T-cell (primary cell): ENCODE measurements at regions not wholly inside any gene's neighbourhood (a gene's known extent, or its start where the extent isn't known, plus 50 kb on each side); places are given as distances from the start of the nearest gene placed in this dataset.

Experiments
- ATAC-seq, 4 experiments: fragments of 200-7000 bp in 3 of 4; fragments of 150-1000 bp in 1 of 4; cut with Tn5 transposase; replicated peaks in 1 of 4; 1 replicate in 3 of 4; 2 replicates in 1 of 4; pipeline ENCODE4 v1.10.0; 2021; ENCODE audit warnings: moderate library complexity in 3 of 4, mild to moderate bottlenecking in 2 of 4, moderate number of reproducible peaks in 1 of 4
- CTCF ChIA-PET, 2 donors: fragments of 300-600 bp; sonication (Branson Sonifier 250); formaldehyde crosslinking; loops; one replicate each; lab custom pipeline; 2022; ENCODE audit warnings: antibody characterized with exemption in 2 of 2; lab: Charles Lee
- POLR2A ChIA-PET, 2 donors: fragments of 300-600 bp; sonication (Branson Sonifier 250); formaldehyde crosslinking; loops; one replicate each; lab custom pipeline; 2022; ENCODE audit warnings: antibody characterized with exemption in 2 of 2; lab: Charles Lee
- DNase-seq, 35 experiments: peaks; one replicate each; pipeline versions ENCODE4 v3.0.0 to v3.0.0-alpha.2; 2013 to 2023
- H3K27ac ChIP-seq: one replicate; pipeline ENCODE4 v1.5.1; 2013; ENCODE audit warnings: low read length
- H3K27me3 ChIP-seq, 2 experiments: replicated peaks in 1 of 2; 1 replicate in 1 of 2; 2 replicates in 1 of 2; pipeline versions ENCODE4 v1.6.1 to v1.7.0; 2013; ENCODE audit warnings: low read length in 1 of 2, mixed read lengths in 1 of 2; ENCODE audit not compliant: control insufficient read depth in 2 of 2, insufficient read depth in 2 of 2; ENCODE audit errors: extremely low read depth in 1 of 2
- H3K36me3 ChIP-seq, 2 donors: 1 replicate in 1 of 2; 2 replicates in 1 of 2; pipeline versions ENCODE4 v1.6.1 to v1.7.0; 2013; ENCODE audit warnings: low read length in 1 of 2; ENCODE audit not compliant: control insufficient read depth in 2 of 2, insufficient read depth in 1 of 2; ENCODE audit errors: extremely low read depth in 1 of 2
- H3K4me1 ChIP-seq, 2 experiments: 1 replicate in 1 of 2; 2 replicates in 1 of 2; pipeline versions ENCODE4 v1.6.1 to v1.7.0; 2013; ENCODE audit warnings: low read length in 2 of 2, mixed read lengths in 1 of 2; ENCODE audit not compliant: insufficient read depth in 2 of 2, control insufficient read depth in 1 of 2; ENCODE audit errors: extremely low read depth in 1 of 2
- H3K4me3 ChIP-seq, 2 donors: 1 replicate in 1 of 2; 2 replicates in 1 of 2; pipeline versions ENCODE4 v1.5.1 to v1.7.0; 2013; ENCODE audit warnings: mild to moderate bottlenecking in 2 of 2, low read length in 1 of 2, moderate library complexity in 1 of 2; ENCODE audit not compliant: control insufficient read depth in 1 of 2; ENCODE audit errors: extremely low read depth in 1 of 2
- H3K9me3 ChIP-seq: 2 replicates; pipeline ENCODE4 v1.7.0; 2013
- H3K27ac Mint-ChIP-seq, 2 donors: one replicate each; pipeline ENCODE4 v1.8.0; 2020 to 2021; ENCODE audit warnings: mild to moderate bottlenecking in 2 of 2, mixed read lengths in 2 of 2
- H3K27me3 Mint-ChIP-seq, 2 donors: one replicate each; pipeline ENCODE4 v1.8.0; 2021 to 2022; ENCODE audit warnings: mixed read lengths in 2 of 2
- H3K36me3 Mint-ChIP-seq: one replicate; pipeline ENCODE4 v1.8.0; 2021; ENCODE audit warnings: mixed read lengths
- H3K4me1 Mint-ChIP-seq, 3 donors: one replicate each; pipeline ENCODE4 v1.8.0; 2020 to 2022; ENCODE audit warnings: mixed read lengths in 3 of 3, mild to moderate bottlenecking in 1 of 3
- H3K4me3 Mint-ChIP-seq, 3 donors: one replicate each; pipeline ENCODE4 v1.8.0; 2020 to 2022; ENCODE audit warnings: mild to moderate bottlenecking in 3 of 3, mixed read lengths in 3 of 3, moderate library complexity in 3 of 3
- H3K9me3 Mint-ChIP-seq, 3 donors: one replicate each; pipeline ENCODE4 v1.8.0; 2020 to 2022; ENCODE audit warnings: mixed read lengths in 3 of 3
- WGBS: methylation state at CpG from one replicate; pipeline ENCODE4 v1.1.5; 2013; ENCODE audit warnings: missing lambda C conversion rate; ENCODE audit not compliant: insufficient coverage; 5-methylcytosine and 5-hydroxymethylcytosine counted together

DNA sequence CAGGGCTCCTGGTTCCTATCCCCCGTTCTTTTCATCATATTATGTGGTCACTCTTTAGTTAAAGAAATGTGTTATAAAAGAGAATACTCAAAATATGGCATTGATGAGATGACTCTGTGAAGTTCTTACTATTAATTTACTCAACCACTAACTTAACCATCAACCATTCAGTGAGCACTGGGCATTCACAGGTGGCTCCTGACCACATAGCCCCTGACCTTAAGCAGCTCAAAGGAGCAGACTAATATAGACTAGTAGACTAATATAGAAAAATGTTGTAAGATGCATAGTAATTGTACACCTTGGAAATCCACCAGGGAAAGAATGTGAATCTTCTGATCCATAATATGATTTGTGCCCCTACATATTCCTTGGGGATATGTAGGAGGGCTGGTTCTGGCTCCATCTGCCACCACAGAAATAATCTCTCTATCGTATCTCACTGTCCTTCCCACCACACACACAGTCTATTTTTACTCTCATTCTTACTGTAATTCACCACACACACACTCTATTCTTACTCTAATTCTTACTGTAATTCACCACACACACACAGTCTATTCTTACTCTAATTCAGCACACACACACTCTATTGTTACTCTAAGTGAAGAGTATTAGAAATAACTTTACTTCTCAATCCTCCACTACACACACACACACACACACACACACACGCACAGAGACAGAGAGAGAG, 188.9 kb upstream of the ITGA4 start:
- ATAC-seq (no peak), DNase-seq (no peak)
- Mint-ChIP-seq H3K4me1 (peaks cover 41 to 50% (median 46%) of the 10 kb centered on the region in 3 donors), H3K27ac (no peak overlapping the region), H3K27me3 (no peaks in the 10 kb centered on the region), H3K4me3 (no peak overlapping the region), H3K9me3 (peaks cover 0 to 4% (median 2%) of the 10 kb centered on the region in 3 donors), H3K36me3 (peaks cover 22% of the 10 kb centered on the region)
- no peak overlapping the region for H3K27ac ChIP-seq
- 71% methylated on average over 1 of the region's 3 CpGs for WGBS
- H3K4me3 ChIP-seq, result no peak overlapping the region
- peaks cover 0 to under 1% of the 10 kb centered on the region in 2 experiments for H3K4me1 ChIP-seq
- POLR2A ChIA-PET, result no interaction called here
- CTCF ChIA-PET, result no interaction called here
- H3K27me3 ChIP-seq, result no peaks in the 10 kb centered on the region
- H3K36me3 ChIP-seq, result no peaks in the 10 kb centered on the region
- H3K9me3 ChIP-seq, result no peaks in the 10 kb centered on the region

GRCh38 chr2:181273986-181274385, 183.2 kb upstream of the ITGA4 start:
- Mint-ChIP-seq H3K27ac (peak overlapping the region; percentile 69 to 71), H3K27me3 (no peaks in the 10 kb centered on the region), H3K9me3 (no peaks in the 10 kb centered on the region), H3K4me1 (peaks cover 50 to 61% (median 60%) of the 10 kb centered on the region in 3 donors), H3K4me3 (no peak overlapping the region), H3K36me3 (peaks cover 8% of the 10 kb centered on the region)
- Histone ChIP-seq H3K27ac (no peak overlapping the region), H3K4me1 (peaks cover 6 to 9% of the 10 kb centered on the region in 2 experiments), H3K9me3 (no peaks in the 10 kb centered on the region), H3K36me3 (no peaks in the 10 kb centered on the region), H3K4me3 (no peak overlapping the region), H3K27me3 (no peaks in the 10 kb centered on the region)
- WGBS, result no CpG with 5 or more reads among the region's 1 CpG
- ATAC-seq, result no peak
- DNase-seq, result no peak
- ChIA-PET CTCF (no interaction called here), POLR2A (no interaction called here)

- no peaks in the 10 kb centered on the region for H3K36me3 ChIP-seq
- WGBS, result no CpG with 5 or more reads among the region's 3 CpGs
- DNase-seq (peak in 28 of 35 experiments; percentile 3 to 64 (median 13)), ATAC-seq (peak; percentile 78 to 96 (median 90))
- ChIA-PET CTCF (interaction anchor here in 1 of 2 donors (0.6 to 1.6 kb wide), 6 partner anchors 10 to 367 kb away, joined by 3 to 7 read pairs (median 4); no protein-coding TSS in a partner anchor), POLR2A (no interaction called here)
- H3K4me3 Mint-ChIP-seq, result no peak overlapping the region
- H3K27ac ChIP-seq, result peak overlapping the region; percentile 67
- H3K27me3 Mint-ChIP-seq, result no peaks in the 10 kb centered on the region
- H3K4me3 ChIP-seq, result no peak overlapping the region
- peaks cover 50 to 58% (median 57%) of the 10 kb centered on the region in 3 donors for H3K4me1 Mint-ChIP-seq
- peaks cover 6 to 14% of the 10 kb centered on the region in 2 experiments for H3K4me1 ChIP-seq
- H3K9me3 Mint-ChIP-seq, result no peaks in the 10 kb centered on the region
- peaks cover 3% of the 10 kb centered on the region for H3K36me3 Mint-ChIP-seq
- H3K9me3 ChIP-seq, result no peaks in the 10 kb centered on the region
- no peaks in the 10 kb centered on the region for H3K27me3 ChIP-seq
- H3K27ac Mint-ChIP-seq, result peak overlapping the region; percentile 87 to 89
These were observed 181.5 kb upstream of the ITGA4 start for GRCh38 chr2:181275643-181276070.

DNA sequence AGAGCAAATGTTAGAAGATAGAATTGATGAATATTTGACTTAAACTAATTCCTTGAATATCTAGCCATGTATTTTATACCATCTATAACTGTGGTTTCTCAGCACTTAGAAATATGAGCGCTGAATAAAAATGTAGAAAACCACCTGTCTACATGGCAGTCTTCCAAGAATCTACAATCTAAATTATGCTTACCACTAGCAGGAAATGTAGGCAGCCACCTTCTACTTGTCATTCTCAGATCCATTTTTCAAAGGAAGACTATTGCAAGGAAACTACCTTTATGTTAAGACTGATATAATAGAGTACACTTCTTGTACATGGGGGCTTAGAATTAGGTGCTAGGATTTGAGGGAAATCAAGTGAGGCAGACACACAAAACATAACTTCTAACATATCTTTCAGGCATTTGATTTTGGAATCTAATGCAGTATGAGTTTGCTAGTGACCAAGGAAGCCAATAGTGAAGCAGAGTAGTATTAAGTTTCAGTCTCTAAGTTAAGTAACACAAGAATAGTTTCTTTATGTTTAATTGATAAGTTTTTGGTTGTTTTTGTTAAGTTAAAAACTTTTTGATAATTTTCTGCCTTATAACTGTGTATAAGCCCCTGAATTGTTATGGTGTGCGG, 175.9 kb upstream of the ITGA4 start:
- peak overlapping the region; percentile 65 for H3K27ac ChIP-seq
- CTCF ChIA-PET, result no interaction called here
- peaks cover 46 to 49% (median 49%) of the 10 kb centered on the region in 3 donors for H3K4me1 Mint-ChIP-seq
- peaks cover 2 to 14% (median 4%) of the 10 kb centered on the region in 3 donors for H3K9me3 Mint-ChIP-seq
- no peak overlapping the region for H3K4me3 ChIP-seq
- DNase-seq, result peak in 5 of 35 experiments; percentile 4 to 75 (median 15)
- POLR2A ChIA-PET, result interaction anchor here (0.6 kb wide), 2 partner anchors 12 to 32 kb away, joined by 3 to 5 read pairs; no protein-coding TSS in a partner anchor
- H3K27ac Mint-ChIP-seq, result peak overlapping the region; percentile 79 to 82
- peaks cover 13% of the 10 kb centered on the region for H3K36me3 Mint-ChIP-seq
- H3K9me3 ChIP-seq, result no peaks in the 10 kb centered on the region
- peaks cover 5 to 24% of the 10 kb centered on the region in 2 experiments for H3K4me1 ChIP-seq
- H3K4me3 Mint-ChIP-seq, result peak overlapping the region in 1 of 3 donors; percentile 53
- peak; percentile 76 to 98 (median 90) for ATAC-seq
- no peaks in the 10 kb centered on the region for H3K27me3 Mint-ChIP-seq
- 100% methylated on average over 1 of the region's 2 CpGs for WGBS
- H3K36me3 ChIP-seq, result no peaks in the 10 kb centered on the region
- H3K27me3 ChIP-seq, result no peaks in the 10 kb centered on the region

- Histone ChIP-seq H3K27me3 (no peaks in the 10 kb centered on the region), H3K4me3 (no peak overlapping the region), H3K4me1 (peaks cover 5 to 23% of the 10 kb centered on the region in 2 experiments), H3K36me3 (no peaks in the 10 kb centered on the region), H3K27ac (no peak overlapping the region), H3K9me3 (no peaks in the 10 kb centered on the region)
- Mint-ChIP-seq H3K27ac (peak overlapping the region; percentile 62 to 71), H3K36me3 (peaks cover 18% of the 10 kb centered on the region), H3K4me1 (peaks cover 34 to 47% (median 43%) of the 10 kb centered on the region in 3 donors), H3K27me3 (no peaks in the 10 kb centered on the region), H3K9me3 (peaks cover 2 to 14% (median 4%) of the 10 kb centered on the region in 3 donors), H3K4me3 (no peak overlapping the region)
- ATAC-seq (no peak), DNase-seq (no peak)
- ChIA-PET CTCF (no interaction called here), POLR2A (interaction anchor here in 1 of 2 donors (0.6 kb wide), 1 partner anchor 19 kb away, joined by 3 read pairs; no protein-coding TSS in a partner anchor)
- WGBS, result no CpG with 5 or more reads among the region's 3 CpGs
These were observed 172.1 kb upstream of the ITGA4 start for GRCh38 chr2:181285116-181285515.

DNA sequence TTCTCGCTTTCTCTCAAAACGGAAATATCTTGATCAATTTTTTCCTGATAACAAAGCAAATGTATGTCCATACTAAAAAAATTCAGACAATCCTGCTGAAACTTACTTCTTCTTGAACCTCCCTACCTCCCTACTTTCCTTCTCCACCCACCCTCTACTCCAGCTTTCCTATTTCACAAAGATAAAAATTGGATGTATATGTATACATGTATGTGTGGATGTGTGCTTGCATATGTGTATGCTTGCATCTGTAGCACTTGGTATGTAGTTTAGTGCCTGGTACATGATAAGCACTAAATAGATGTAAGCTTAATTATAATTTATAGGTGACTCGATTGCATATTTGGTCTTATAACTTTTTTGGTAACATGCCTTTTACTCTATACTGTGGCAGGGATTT, 167.5 kb upstream of the ITGA4 start:
- Histone ChIP-seq H3K27ac (no peak overlapping the region), H3K36me3 (no peaks in the 10 kb centered on the region), H3K9me3 (no peaks in the 10 kb centered on the region), H3K4me3 (no peak overlapping the region), H3K4me1 (no peaks in the 10 kb centered on the region), H3K27me3 (no peaks in the 10 kb centered on the region)
- H3K27ac Mint-ChIP-seq, result no peak overlapping the region
- no peak overlapping the region for H3K4me3 Mint-ChIP-seq
- peaks cover 39% of the 10 kb centered on the region for H3K36me3 Mint-ChIP-seq
- H3K9me3 Mint-ChIP-seq, result peaks cover 0 to 11% (median 4%) of the 10 kb centered on the region in 3 donors
- no peak for DNase-seq
- peaks cover 7 to 20% (median 11%) of the 10 kb centered on the region in 3 donors for H3K4me1 Mint-ChIP-seq
- no peaks in the 10 kb centered on the region for H3K27me3 Mint-ChIP-seq
- no CpG with 5 or more reads among the region's 3 CpGs for WGBS
- POLR2A ChIA-PET, result interaction anchor here in 1 of 2 donors (0.6 kb wide), 1 partner anchor 177 kb away, joined by 3 read pairs; no protein-coding TSS in a partner anchor
- ATAC-seq, result no peak
- CTCF ChIA-PET, result no interaction called here
